Kidney epithelial cell (primary cell): ENCODE measurements at regions not wholly inside any gene's neighbourhood (a gene's known extent, or its start where the extent isn't known, plus 50 kb on each side); places are given as distances from the start of the nearest gene placed in this dataset.

Experiments
- DNase-seq: peaks from one replicate; pipeline ENCODE4 v3.0.0-alpha.2; 2010; ENCODE audit warnings: low read depth
- H3K27me3 ChIP-seq: 2 replicates; pipeline ENCODE4 v1.6.0; 2011; ENCODE audit warnings: low read length; ENCODE audit not compliant: control insufficient read depth, insufficient read depth
- H3K36me3 ChIP-seq: 2 replicates; pipeline ENCODE4 v1.5.1; 2011; ENCODE audit warnings: low read length; ENCODE audit not compliant: control insufficient read depth, insufficient read depth
- H3K4me3 ChIP-seq: 2 replicates; pipeline ENCODE4 v1.5.1; 2011; ENCODE audit warnings: low read depth, mild to moderate bottlenecking, control low read depth, low read length
- CTCF ChIP-seq: IDR thresholded peaks from 2 replicates; pipeline ENCODE4 v1.5.1; 2011; ENCODE audit warnings: mild to moderate bottlenecking, moderate library complexity, low read length, control low read depth, inconsistent platforms; ENCODE audit not compliant: insufficient read depth, poor library complexity, severe bottlenecking

- DNase-seq: no peak
- TF ChIP-seq CTCF: no peak
- no peak overlapping the region for H3K4me3 ChIP-seq
Measured at GRCh38 chr10:2851566-2851965, 215.8 kb upstream of the PFKP start.

GRCh38 chr10:2850202-2850601 lies 217.1 kb upstream of the PFKP start:
- no peak for DNase-seq
- Histone ChIP-seq H3K36me3 (no peaks in the 10 kb centered on the region), H3K4me3 (no peak overlapping the region), H3K27me3 (no peaks in the 10 kb centered on the region)
- no peak for TF ChIP-seq CTCF

More at GRCh38 chr10:2851566-2851965, 215.8 kb upstream of the PFKP start:
- Histone ChIP-seq H3K27me3 (no peaks in the 10 kb centered on the region), H3K36me3 (no peaks in the 10 kb centered on the region)

- Histone ChIP-seq H3K4me3 (no peak overlapping the region), H3K36me3 (no peaks in the 10 kb centered on the region), H3K27me3 (no peaks in the 10 kb centered on the region)
- DNase-seq: no peak
- no peak for TF ChIP-seq CTCF
Measured at GRCh38 chr10:2844925-2845324, 222.4 kb upstream of the PFKP start.

GRCh38 chr10:2839081-2839725 lies 228.1 kb upstream of the PFKP start:
- Histone ChIP-seq H3K27me3 (peaks cover 5% of the 10 kb centered on the region), H3K36me3 (no peaks in the 10 kb centered on the region), H3K4me3 (no peak overlapping the region)
- DNase-seq: no peak
- peak; percentile 73 for TF ChIP-seq CTCF

- DNase-seq: no peak
- H3K27me3 ChIP-seq: peaks cover 5% of the 10 kb centered on the region
- TF ChIP-seq CTCF: no peak
- no peak overlapping the region for H3K4me3 ChIP-seq
- H3K36me3 ChIP-seq: no peaks in the 10 kb centered on the region
Measured at GRCh38 chr10:2837674-2838073, 229.7 kb upstream of the PFKP start.

GRCh38 chr10:2836921-2837662 lies 230.3 kb upstream of the PFKP start:
- Histone ChIP-seq H3K4me3 (no peak overlapping the region), H3K27me3 (peaks cover 5% of the 10 kb centered on the region), H3K36me3 (no peaks in the 10 kb centered on the region)
- DNase-seq: no peak
- no peak for TF ChIP-seq CTCF
